GM13976 (cell line): ENCODE measurements at regions not wholly inside any gene's neighbourhood (a gene's known extent, or its start where the extent isn't known, plus 50 kb on each side); places are given as distances from the start of the nearest gene placed in this dataset.

Source experiments
- DNase-seq: peaks from one replicate; pipeline ENCODE4 v3.0.0; 2012; ENCODE audit warnings: low spot score
- CTCF ChIP-seq: IDR thresholded peaks from 2 replicates; pipeline ENCODE4 v1.5.1; 2012; ENCODE audit warnings: borderline replicate concordance, mild to moderate bottlenecking; ENCODE audit not compliant: insufficient read depth; ENCODE audit errors: extremely low read depth, missing control alignments, control extremely low read depth
- in situ Hi-C: fragments of 300-500 bp; cut with MboI; formaldehyde crosslinking; loops from one replicate; pipeline ENCODE4 v1.12.0; 2022; ENCODE audit warnings: low sequenced_read_pairs, mixed read lengths, inconsistent platforms; ENCODE audit not compliant: unreplicated experiment

- no peak for DNase-seq
- in situ Hi-C loops: no loop called here
- no peak for TF ChIP-seq CTCF
These were observed 1235.5 kb downstream of the ROBO2 start for GRCh38 chr3:78275420-78275852.

GRCh38 chr3:78277220-78277619, 1237.3 kb downstream of the ROBO2 start:
- DNase-seq: no peak
- TF ChIP-seq CTCF: no peak
- in situ Hi-C loops: no loop called here

- TF ChIP-seq CTCF: no peak
- no peak for DNase-seq
- in situ Hi-C loops: no loop called here
These were observed 1237.9 kb downstream of the ROBO2 start for GRCh38 chr3:78277801-78278200.

- no peak for TF ChIP-seq CTCF
- DNase-seq: no peak
- in situ Hi-C loops: no loop called here
These were observed 1239.2 kb downstream of the ROBO2 start for GRCh38 chr3:78279091-78279490.

- in situ Hi-C loops: no loop called here
- DNase-seq: no peak
- TF ChIP-seq CTCF: no peak
These were observed 1241.5 kb downstream of the ROBO2 start for GRCh38 chr3:78281381-78281780.

GRCh38 chr3:78283994-78284393, 1244.1 kb downstream of the ROBO2 start:
- no peak for DNase-seq
- in situ Hi-C loops: no loop called here
- TF ChIP-seq CTCF: no peak
